ENCODE measurements at regions not wholly inside any gene's neighbourhood (a gene's known extent, or its start where the extent isn't known, plus 50 kb on each side); places are given as distances from the start of the nearest gene placed in this dataset.

DNA sequence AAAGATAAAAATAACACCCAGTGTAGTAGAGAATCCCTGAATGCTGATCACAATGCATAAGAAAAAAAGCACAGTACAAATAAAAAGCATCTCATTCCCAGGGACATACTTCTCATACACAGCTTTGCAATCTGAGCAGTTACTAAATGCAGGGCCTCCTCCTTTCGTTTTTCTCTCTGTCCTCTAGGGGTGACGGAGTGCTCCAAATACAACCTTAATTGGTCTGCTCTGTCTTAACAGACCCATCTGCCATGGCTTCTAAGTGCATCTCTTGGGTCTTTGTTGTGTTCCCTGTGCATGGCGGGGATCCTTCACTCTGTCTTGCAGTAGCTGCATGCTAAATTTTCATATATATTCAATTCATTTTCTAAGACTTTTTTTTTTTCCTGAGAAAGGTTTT, 1114.2 kb upstream of the RAG2 start (continued):
- TF ChIP-seq, protein P1, sequence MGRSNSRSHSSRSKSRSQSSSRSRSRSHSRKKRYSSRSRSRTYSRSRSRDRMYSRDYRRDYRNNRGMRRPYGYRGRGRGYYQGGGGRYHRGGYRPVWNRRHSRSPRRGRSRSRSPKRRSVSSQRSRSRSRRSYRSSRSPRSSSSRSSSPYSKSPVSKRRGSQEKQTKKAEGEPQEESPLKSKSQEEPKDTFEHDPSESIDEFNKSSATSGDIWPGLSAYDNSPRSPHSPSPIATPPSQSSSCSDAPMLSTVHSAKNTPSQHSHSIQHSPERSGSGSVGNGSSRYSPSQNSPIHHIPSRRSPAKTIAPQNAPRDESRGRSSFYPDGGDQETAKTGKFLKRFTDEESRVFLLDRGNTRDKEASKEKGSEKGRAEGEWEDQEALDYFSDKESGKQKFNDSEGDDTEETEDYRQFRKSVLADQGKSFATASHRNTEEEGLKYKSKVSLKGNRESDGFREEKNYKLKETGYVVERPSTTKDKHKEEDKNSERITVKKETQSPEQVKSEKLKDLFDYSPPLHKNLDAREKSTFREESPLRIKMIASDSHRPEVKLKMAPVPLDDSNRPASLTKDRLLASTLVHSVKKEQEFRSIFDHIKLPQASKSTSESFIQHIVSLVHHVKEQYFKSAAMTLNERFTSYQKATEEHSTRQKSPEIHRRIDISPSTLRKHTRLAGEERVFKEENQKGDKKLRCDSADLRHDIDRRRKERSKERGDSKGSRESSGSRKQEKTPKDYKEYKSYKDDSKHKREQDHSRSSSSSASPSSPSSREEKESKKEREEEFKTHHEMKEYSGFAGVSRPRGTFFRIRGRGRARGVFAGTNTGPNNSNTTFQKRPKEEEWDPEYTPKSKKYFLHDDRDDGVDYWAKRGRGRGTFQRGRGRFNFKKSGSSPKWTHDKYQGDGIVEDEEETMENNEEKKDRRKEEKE (IDR thresholded peaks at IDR 0.05): no peak

GRCh38 chr11:37710031-37710430, 1112.0 kb upstream of the RAG2 start:
- Histone ChIP-seq H3K9ac (ENCODE audit: insufficient read depth, low read depth, low read length) (no peak overlapping the region), H3K9me3 (ENCODE audit: low read length) (peaks cover 19% of the 10 kb centered on the region; the same call in 1 of the 2 replicates), H3K36me3 (replicated peaks in 1 of 2; ENCODE audit: control insufficient read depth in 1 of 2, insufficient read depth in 2 of 2, low read length in 2 of 2) (no peaks in the 10 kb centered on the region), H4K20me1 (ENCODE audit: insufficient read depth, low read length) (no peaks in the 10 kb centered on the region), H3K4me3 (replicated peaks in 1 of 3; ENCODE audit: insufficient read depth in 1 of 3, low read depth in 2 of 3, low read length in 3 of 3) (no peak overlapping the region), H3K4me2 (ENCODE audit: low read depth, low read length) (no peak overlapping the region), H3K27ac (ENCODE audit: extremely low read length, insufficient read depth, low read length) (no peak overlapping the region), H3K27me3 (ENCODE audit: control insufficient read depth in 1 of 2, insufficient read depth in 2 of 2, low read length in 2 of 2) (no peaks in the 10 kb centered on the region), H2AFZ (ENCODE audit: low read length) (no peak overlapping the region), H3K4me1 (ENCODE audit: insufficient read depth, low read length) (no peaks in the 10 kb centered on the region), H3K79me2 (ENCODE audit: insufficient read depth, low read length) (no peaks in the 10 kb centered on the region)
- in situ Hi-C loops (cut with HindIII; ENCODE audit: extremely low pct_ligation_motif_present, low pct_unique_long_range_greater_than_20kb): no loop called here
- DNase-seq (ENCODE audit: low spot score): no peak
- no TSS peak for BruUV-seq (replicated peaks)
- no peak for ATAC-seq
- WGBS (ENCODE audit: low lambda C conversion rate): 0% methylated on average over 1 of the region's 1 CpG
- intact Hi-C loops (cut with micrococcal nuclease; ENCODE audit: unreplicated experiment): no loop called here
- POLR2A ChIA-PET: no interaction called here
- FAIRE-seq: no peak
- CTCF ChIA-PET (ENCODE audit: low intra/inter-chr PET ratio, low total read pairs): no interaction called here
- TF ChIP-seq RFXANK (CRISPR knock-in tag; IDR thresholded peaks at IDR 0.05): no peak
- TF ChIP-seq, protein P2, sequence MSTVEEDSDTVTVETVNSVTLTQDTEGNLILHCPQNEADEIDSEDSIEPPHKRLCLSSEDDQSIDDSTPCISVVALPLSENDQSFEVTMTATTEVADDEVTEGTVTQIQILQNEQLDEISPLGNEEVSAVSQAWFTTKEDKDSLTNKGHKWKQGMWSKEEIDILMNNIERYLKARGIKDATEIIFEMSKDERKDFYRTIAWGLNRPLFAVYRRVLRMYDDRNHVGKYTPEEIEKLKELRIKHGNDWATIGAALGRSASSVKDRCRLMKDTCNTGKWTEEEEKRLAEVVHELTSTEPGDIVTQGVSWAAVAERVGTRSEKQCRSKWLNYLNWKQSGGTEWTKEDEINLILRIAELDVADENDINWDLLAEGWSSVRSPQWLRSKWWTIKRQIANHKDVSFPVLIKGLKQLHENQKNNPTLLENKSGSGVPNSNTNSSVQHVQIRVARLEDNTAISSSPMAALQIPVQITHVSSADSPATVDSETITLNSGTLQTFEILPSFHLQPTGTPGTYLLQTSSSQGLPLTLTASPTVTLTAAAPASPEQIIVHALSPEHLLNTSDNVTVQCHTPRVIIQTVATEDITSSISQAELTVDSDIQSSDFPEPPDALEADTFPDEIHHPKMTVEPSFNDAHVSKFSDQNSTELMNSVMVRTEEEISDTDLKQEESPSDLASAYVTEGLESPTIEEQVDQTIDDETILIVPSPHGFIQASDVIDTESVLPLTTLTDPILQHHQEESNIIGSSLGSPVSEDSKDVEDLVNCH (CRISPR knock-in tag; IDR thresholded peaks at IDR 0.05): no peak
- TF ChIP-seq MED13 (CRISPR knock-in tag; IDR thresholded peaks at IDR 0.05): no peak
- TF ChIP-seq ETS1 (CRISPR knock-in tag; IDR thresholded peaks at IDR 0.05): no peak
- no peak for TF ChIP-seq ETV5 (CRISPR knock-in tag; IDR thresholded peaks at IDR 0.05; ENCODE audit: borderline replicate concordance)
- no peak for TF ChIP-seq MEF2D (CRISPR knock-in tag; IDR thresholded peaks at IDR 0.05)
- TF ChIP-seq ZNF431 (CRISPR knock-in tag; IDR thresholded peaks at IDR 0.05; ENCODE audit: borderline replicate concordance, low read depth): no peak
- TF ChIP-seq KAT8 (CRISPR knock-in tag; IDR thresholded peaks at IDR 0.05): no peak
- no peak for TF ChIP-seq ZNF496 (CRISPR knock-in tag; IDR thresholded peaks at IDR 0.05; ENCODE audit: insufficient replicate concordance)
- TF ChIP-seq CTCF (CRISPR knock-in tag; IDR thresholded peaks at IDR 0.05): no peak
- no peak for TF ChIP-seq E2F2 (CRISPR knock-in tag; IDR thresholded peaks at IDR 0.05; ENCODE audit: borderline replicate concordance)
- TF ChIP-seq HDAC2 (CRISPR knock-in tag; IDR thresholded peaks at IDR 0.05): no peak
- TF ChIP-seq MBD4 (IDR thresholded peaks at IDR 0.05; ENCODE audit: borderline replicate concordance, low read length): no peak
- TF ChIP-seq NRL (CRISPR knock-in tag; IDR thresholded peaks at IDR 0.05; ENCODE audit: borderline replicate concordance): no peak

Data from HepG2 (cell line).